Panc1 (cell line): ENCODE measurements at regions not wholly inside any gene's neighbourhood (a gene's known extent, or its start where the extent isn't known, plus 50 kb on each side); places are given as distances from the start of the nearest gene placed in this dataset.

Experiments used
- CTCF ChIP-seq: fragments of 450-650 bp; IDR thresholded peaks from 2 replicates; pipeline ENCODE4 v1.5.1; 2017; ENCODE audit warnings: mild to moderate bottlenecking
- POLR2AphosphoS5 ChIP-seq: IDR thresholded peaks from 2 replicates; pipeline ENCODE4 v1.6.1; 2012; ENCODE audit warnings: mild to moderate bottlenecking, low read depth, low read length, moderate library complexity
- SIN3A ChIP-seq: IDR thresholded peaks from 2 replicates; pipeline ENCODE4 v1.6.1; 2012; ENCODE audit warnings: low read depth, mild to moderate bottlenecking, low read length, moderate library complexity, borderline replicate concordance; ENCODE audit not compliant: insufficient read depth
- TF ChIP-seq, protein P1 (sequence below), 2 experiments: IDR thresholded peaks; 2 replicates each; pipeline ENCODE4 v1.6.1; 2011 to 2012; ENCODE audit warnings: low read depth in 2 of 2, control low read depth in 1 of 2, low read length in 1 of 2, mild to moderate bottlenecking in 1 of 2, moderate library complexity in 1 of 2; ENCODE audit not compliant: insufficient read depth in 1 of 2

GRCh38 chr15:85920956-85921355 lies 126.2 kb upstream of the KLHL25 start:
- TF ChIP-seq SIN3A (no peak), POLR2AphosphoS5 (no peak), CTCF (no peak)
- TF ChIP-seq, protein P1, sequence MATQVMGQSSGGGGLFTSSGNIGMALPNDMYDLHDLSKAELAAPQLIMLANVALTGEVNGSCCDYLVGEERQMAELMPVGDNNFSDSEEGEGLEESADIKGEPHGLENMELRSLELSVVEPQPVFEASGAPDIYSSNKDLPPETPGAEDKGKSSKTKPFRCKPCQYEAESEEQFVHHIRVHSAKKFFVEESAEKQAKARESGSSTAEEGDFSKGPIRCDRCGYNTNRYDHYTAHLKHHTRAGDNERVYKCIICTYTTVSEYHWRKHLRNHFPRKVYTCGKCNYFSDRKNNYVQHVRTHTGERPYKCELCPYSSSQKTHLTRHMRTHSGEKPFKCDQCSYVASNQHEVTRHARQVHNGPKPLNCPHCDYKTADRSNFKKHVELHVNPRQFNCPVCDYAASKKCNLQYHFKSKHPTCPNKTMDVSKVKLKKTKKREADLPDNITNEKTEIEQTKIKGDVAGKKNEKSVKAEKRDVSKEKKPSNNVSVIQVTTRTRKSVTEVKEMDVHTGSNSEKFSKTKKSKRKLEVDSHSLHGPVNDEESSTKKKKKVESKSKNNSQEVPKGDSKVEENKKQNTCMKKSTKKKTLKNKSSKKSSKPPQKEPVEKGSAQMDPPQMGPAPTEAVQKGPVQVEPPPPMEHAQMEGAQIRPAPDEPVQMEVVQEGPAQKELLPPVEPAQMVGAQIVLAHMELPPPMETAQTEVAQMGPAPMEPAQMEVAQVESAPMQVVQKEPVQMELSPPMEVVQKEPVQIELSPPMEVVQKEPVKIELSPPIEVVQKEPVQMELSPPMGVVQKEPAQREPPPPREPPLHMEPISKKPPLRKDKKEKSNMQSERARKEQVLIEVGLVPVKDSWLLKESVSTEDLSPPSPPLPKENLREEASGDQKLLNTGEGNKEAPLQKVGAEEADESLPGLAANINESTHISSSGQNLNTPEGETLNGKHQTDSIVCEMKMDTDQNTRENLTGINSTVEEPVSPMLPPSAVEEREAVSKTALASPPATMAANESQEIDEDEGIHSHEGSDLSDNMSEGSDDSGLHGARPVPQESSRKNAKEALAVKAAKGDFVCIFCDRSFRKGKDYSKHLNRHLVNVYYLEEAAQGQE (IDR thresholded peaks at IDR 0.05; ENCODE audit: insufficient read depth in 1 of 2, low read depth in 2 of 2, low read length in 1 of 2) = no peak
